Memory B cell (primary cell): ENCODE measurements at regions not wholly inside any gene's neighbourhood (a gene's known extent, or its start where the extent isn't known, plus 50 kb on each side); places are given as distances from the start of the nearest gene placed in this dataset.
"Not testable (repeated sequence)": the region's sequence is repeated elsewhere in the genome, so short reads cannot be mapped to it uniquely, and the experiment has no call there.

Source experiments
- ATAC-seq: fragments of 150-1000 bp; cut with Tn5 transposase; 2 replicates; pipeline ENCODE4 v1.10.0; 2021; ENCODE audit warnings: low read depth, mild to moderate bottlenecking, moderate library complexity
- DNase-seq, 2 donors: peaks; one replicate each; pipeline ENCODE4 v3.0.0; 2022; ENCODE audit warnings: low spot score in 2 of 2
- H3K27ac Mint-ChIP-seq: one replicate; pipeline ENCODE4 v1.8.0; 2022; ENCODE audit warnings: mild to moderate bottlenecking, moderate library complexity, mixed read lengths
- H3K27me3 Mint-ChIP-seq: one replicate; pipeline ENCODE4 v1.8.0; 2022; ENCODE audit warnings: mixed read lengths
- H3K36me3 Mint-ChIP-seq: one replicate; pipeline ENCODE4 v1.8.0; 2022; ENCODE audit warnings: mild to moderate bottlenecking, mixed read lengths
- H3K4me1 Mint-ChIP-seq: one replicate; pipeline ENCODE4 v1.8.0; 2022; ENCODE audit warnings: mixed read lengths
- H3K4me3 Mint-ChIP-seq: one replicate; pipeline ENCODE4 v1.8.0; 2022; ENCODE audit warnings: mild to moderate bottlenecking, moderate library complexity, mixed read lengths
- H3K9me3 Mint-ChIP-seq: one replicate; pipeline ENCODE4 v1.8.0; 2022; ENCODE audit warnings: mixed read lengths

DNA sequence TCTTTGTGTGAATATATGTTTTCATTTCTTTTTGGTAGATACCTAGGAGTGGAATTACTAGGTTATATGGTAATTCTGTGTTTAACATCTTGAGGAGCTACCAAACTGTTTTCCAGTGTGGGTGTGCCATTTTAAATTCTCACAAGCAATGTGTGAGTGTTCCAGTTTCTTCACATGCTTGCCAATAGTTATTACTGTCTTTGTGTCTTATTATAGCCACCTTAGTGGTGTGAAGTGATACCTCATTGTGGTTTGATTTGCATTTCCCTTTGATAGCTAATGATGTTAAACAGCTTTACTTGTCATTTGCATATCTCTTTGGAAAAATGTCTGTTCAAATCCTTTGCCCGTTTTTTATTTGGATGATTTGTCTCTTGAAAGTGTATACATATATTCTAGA, 513.0 kb downstream of the TMEM38B start:
- no peak overlapping the region for H3K4me3 Mint-ChIP-seq
- peaks cover 13% of the 10 kb centered on the region for H3K9me3 Mint-ChIP-seq
- no peaks in the 10 kb centered on the region for H3K27me3 Mint-ChIP-seq
- DNase-seq: no peak
- no peak overlapping the region for H3K27ac Mint-ChIP-seq
- ATAC-seq: no peak
- no peaks in the 10 kb centered on the region for H3K4me1 Mint-ChIP-seq
- no peaks in the 10 kb centered on the region for H3K36me3 Mint-ChIP-seq

DNA sequence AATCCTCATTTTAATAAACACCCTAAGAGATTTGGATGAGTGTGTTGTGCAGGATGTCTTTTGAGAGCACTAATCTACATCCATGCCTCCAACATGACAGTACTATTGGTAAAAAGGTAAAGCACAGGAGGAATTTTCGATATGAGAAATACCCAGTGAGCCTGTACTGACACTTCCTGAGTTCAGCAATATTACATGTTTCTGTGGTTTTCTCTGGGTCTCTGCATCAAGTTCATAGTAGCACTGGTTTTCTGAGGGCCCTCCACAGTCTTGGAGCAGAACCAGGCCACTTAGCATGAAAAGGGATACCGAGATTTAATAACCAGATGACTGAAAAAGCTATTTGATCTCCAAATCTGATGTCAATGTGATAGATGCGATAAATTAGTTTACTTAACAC, 524.1 kb downstream of the TMEM38B start:
- ATAC-seq: no peak
- H3K4me1 Mint-ChIP-seq: no peaks in the 10 kb centered on the region
- H3K27ac Mint-ChIP-seq: no peak overlapping the region
- H3K27me3 Mint-ChIP-seq: no peaks in the 10 kb centered on the region
- H3K36me3 Mint-ChIP-seq: no peaks in the 10 kb centered on the region
- DNase-seq: no peak
- peaks cover 1% of the 10 kb centered on the region for H3K9me3 Mint-ChIP-seq
- H3K4me3 Mint-ChIP-seq: no peak overlapping the region

DNA sequence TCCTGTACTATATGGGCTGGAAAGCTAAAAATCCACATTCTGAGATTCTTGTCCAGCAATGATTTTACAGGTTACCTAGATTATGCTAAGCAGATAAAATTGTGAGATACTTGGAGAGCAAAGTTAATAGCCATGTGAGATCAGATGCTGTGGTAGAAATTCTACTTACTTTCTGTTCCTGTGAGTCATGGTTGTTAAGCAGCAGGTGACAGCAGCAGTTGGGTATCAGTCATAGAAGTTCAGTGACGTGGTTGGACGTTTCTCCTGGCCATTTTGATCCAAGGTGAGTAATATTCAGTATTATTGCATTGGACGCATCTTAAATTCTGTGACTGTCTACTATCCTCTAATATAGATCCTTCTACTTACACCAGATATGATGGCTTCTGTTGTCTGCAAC, 524.5 kb downstream of the TMEM38B start:
- Mint-ChIP-seq H3K9me3 (peaks cover 1% of the 10 kb centered on the region), H3K27me3 (no peaks in the 10 kb centered on the region), H3K27ac (no peak overlapping the region), H3K4me3 (no peak overlapping the region), H3K36me3 (no peaks in the 10 kb centered on the region), H3K4me1 (no peaks in the 10 kb centered on the region)
- ATAC-seq (no peak), DNase-seq (no peak)

DNA sequence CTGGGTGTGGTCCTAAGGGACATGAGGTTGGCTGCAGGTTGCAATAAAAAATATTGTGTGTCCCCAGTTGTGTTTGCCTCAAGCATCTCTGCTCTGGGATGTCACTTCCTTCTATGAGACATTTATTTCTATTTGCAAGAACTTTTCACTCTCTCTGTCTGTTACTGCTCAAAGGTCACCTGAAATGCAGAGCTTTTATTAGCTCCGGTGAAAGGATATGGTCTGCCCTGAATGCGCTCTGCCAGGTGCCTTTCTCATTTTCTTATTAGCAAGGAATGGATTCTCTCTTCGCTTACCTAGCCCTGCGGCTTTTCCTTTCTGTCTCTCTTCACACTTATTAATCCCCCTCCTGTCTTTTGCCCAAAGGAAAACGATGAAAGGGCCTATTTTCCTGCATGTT, 526.1 kb downstream of the TMEM38B start:
- no peak for ATAC-seq
- H3K36me3 Mint-ChIP-seq: no peaks in the 10 kb centered on the region
- no peaks in the 10 kb centered on the region for H3K27me3 Mint-ChIP-seq
- H3K4me1 Mint-ChIP-seq: no peaks in the 10 kb centered on the region
- H3K4me3 Mint-ChIP-seq: no peak overlapping the region
- H3K27ac Mint-ChIP-seq: no peak overlapping the region
- H3K9me3 Mint-ChIP-seq: peaks cover 1% of the 10 kb centered on the region
- DNase-seq: no peak

DNA sequence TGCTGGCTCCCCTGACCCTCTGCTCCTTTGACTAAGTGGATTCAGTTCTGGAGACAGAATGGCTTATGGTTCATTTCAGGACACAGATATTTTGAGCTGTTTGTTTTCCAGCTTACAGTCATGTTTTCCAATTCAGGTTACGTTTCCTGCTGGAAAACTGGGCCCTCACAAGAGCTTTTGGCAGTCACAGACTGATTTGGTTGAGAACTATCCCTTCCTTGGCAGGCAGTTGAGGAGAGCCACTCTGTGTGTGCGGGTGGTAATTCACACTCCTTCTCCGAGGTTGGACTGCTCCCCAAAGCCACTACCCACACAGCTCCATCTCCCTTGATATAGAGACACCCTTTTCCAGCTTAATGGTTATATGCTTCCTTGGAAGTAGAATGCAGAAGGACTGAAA, 534.5 kb downstream of the TMEM38B start:
- no peak for ATAC-seq
- no peak overlapping the region for H3K4me3 Mint-ChIP-seq
- peaks cover 5% of the 10 kb centered on the region for H3K9me3 Mint-ChIP-seq
- H3K36me3 Mint-ChIP-seq: no peaks in the 10 kb centered on the region
- H3K4me1 Mint-ChIP-seq: peaks cover 3% of the 10 kb centered on the region
- H3K27me3 Mint-ChIP-seq: peaks cover 2% of the 10 kb centered on the region
- no peak for DNase-seq
- H3K27ac Mint-ChIP-seq: no peak overlapping the region

DNA sequence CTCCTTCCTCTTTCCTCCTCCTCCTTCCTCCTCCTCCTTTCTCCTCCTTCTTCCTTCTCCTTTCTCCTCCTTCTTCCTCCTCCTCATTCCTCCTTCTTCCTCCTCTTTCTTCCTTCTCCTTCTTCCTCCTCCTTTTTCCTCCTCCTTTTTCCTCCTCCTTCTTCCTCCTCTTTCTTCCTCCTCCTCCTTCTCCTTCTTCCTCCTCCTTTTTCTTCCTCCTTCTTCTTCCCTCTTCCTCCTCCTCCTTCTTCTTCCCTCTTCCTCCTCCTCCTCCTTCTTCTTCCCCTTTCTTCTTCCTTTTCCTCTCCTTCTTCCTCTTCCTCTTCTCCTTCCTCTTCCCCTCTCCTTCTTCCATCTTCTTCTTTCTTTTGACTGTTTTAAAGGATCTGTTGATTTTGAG, 538.8 kb downstream of the TMEM38B start:
- Mint-ChIP-seq H3K4me3 (no peak overlapping the region), H3K27me3 (peaks cover 2% of the 10 kb centered on the region), H3K27ac (no peak overlapping the region), H3K9me3 (peaks cover 5% of the 10 kb centered on the region), H3K4me1 (peaks cover 3% of the 10 kb centered on the region), H3K36me3 (no peaks in the 10 kb centered on the region)
- no peak for ATAC-seq
- DNase-seq: no peak

DNA sequence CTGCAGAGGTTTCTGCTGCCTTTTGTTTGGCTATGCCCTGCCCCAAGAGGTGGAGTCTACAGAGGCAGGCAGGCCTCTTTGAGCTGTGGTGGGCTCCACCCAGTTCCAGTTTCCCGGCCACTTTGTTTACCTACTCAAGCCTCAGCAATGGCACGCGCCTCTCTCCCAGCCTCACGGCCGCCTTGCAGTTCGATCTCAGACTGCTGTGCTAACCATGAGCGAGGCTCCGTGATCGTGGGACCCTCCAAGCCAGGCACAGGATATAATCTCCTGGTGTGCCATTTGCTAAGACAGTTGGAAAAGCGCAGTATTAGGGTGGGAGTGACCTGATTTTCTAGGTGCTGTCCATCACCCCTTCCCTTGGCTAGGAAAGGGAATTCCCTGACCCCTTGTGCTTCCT, 566.6 kb downstream of the TMEM38B start:
- not testable (repeated sequence) for H3K36me3 Mint-ChIP-seq, DNase-seq, H3K27ac Mint-ChIP-seq, H3K4me1 Mint-ChIP-seq, H3K4me3 Mint-ChIP-seq, H3K27me3 Mint-ChIP-seq, ATAC-seq, H3K9me3 Mint-ChIP-seq

DNA sequence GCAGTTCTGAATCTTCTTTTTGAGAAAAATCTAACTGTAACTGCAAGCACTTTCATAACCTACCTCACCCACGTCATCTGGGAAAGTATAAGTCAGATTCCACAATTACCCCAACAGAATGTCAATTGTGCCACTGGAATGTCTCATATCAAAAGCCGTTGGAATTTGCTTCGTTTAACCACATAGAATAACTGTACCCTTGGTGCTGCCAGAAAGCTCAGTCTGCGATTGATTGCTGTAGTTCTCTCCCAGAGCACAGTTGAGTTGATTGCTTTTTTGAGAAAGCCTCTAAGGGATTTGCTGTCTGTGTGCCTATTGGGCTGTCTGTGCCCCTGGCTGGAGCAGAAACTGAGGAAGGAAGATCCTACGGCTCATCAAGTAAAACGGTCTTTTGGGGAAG, 583.6 kb downstream of the TMEM38B start:
- ATAC-seq (no peak), DNase-seq (no peak)
- H3K4me1 Mint-ChIP-seq: no peaks in the 10 kb centered on the region
- no peaks in the 10 kb centered on the region for H3K27me3 Mint-ChIP-seq
- no peak overlapping the region for H3K27ac Mint-ChIP-seq
- no peaks in the 10 kb centered on the region for H3K36me3 Mint-ChIP-seq
- H3K4me3 Mint-ChIP-seq: no peak overlapping the region
- peaks cover 4% of the 10 kb centered on the region for H3K9me3 Mint-ChIP-seq

DNA sequence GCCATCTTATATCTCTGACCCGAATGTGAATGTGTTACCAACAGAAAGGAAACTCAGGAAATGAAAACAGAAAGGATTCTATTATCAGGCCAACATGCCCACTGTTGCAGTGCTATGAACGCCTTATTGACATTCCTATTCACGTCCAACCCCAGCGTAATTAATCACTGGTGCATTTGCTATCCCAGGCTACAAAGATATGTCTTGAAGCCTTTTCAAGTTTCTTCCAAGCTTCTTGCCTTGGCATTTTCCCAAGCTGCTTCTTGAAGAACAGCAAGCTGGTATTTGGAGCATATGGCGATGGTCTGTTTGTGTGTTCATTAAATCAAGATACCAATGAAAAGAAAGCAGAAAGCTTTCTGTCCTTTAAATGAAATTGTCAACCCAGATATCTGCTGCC, 579.2 kb upstream of the ZNF462 start:
- H3K4me3 Mint-ChIP-seq: no peak overlapping the region
- H3K4me1 Mint-ChIP-seq: no peaks in the 10 kb centered on the region
- DNase-seq (no peak), ATAC-seq (no peak)
- H3K9me3 Mint-ChIP-seq: peaks cover 6% of the 10 kb centered on the region
- no peaks in the 10 kb centered on the region for H3K36me3 Mint-ChIP-seq
- H3K27ac Mint-ChIP-seq: no peak overlapping the region
- H3K27me3 Mint-ChIP-seq: no peaks in the 10 kb centered on the region

DNA sequence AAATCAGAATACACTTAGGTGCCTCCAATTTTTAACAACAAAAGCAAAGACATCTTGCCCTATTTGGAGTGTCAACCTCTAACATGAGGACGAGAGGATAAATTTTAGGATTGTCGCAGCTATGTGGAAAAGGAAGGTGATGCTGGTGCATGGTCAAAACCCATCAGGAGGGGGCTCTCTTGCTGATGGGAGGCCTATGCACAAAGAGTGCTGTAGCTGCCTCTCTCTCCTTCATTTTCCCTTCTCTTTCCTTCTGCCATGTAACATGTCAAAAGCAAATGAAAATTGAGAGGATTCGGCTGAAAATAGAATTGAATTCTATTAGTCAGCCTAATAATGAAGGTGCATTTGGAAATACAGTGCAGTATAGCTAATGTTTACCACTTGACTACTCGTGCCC, 578.7 kb upstream of the ZNF462 start:
- no peaks in the 10 kb centered on the region for H3K27me3 Mint-ChIP-seq
- peaks cover 9% of the 10 kb centered on the region for H3K9me3 Mint-ChIP-seq
- H3K4me3 Mint-ChIP-seq: no peak overlapping the region
- no peaks in the 10 kb centered on the region for H3K36me3 Mint-ChIP-seq
- no peaks in the 10 kb centered on the region for H3K4me1 Mint-ChIP-seq
- ATAC-seq (no peak), DNase-seq (no peak)
- H3K27ac Mint-ChIP-seq: no peak overlapping the region

DNA sequence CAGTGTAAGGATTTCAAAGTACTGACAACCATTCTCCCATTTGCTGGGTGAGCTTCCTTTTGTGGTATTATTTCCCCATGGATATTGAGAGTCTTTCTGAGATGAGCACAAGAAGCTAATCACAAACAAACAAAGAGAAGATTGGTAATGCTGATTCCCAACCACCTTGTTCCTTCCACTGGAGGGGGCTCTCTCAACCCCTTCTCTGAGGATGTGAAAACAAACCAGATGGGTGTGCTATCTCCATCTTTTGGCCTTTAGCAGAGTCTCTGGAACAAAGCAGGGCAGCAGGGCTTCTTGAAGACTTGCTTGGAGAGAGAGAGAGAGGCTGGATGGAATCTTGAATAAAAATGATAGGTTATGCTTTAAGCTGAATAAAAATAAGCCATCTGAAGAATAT, 576.7 kb upstream of the ZNF462 start:
- Mint-ChIP-seq H3K27me3 (no peaks in the 10 kb centered on the region), H3K9me3 (peaks cover 6% of the 10 kb centered on the region), H3K27ac (no peak overlapping the region), H3K36me3 (no peaks in the 10 kb centered on the region), H3K4me1 (no peaks in the 10 kb centered on the region), H3K4me3 (no peak overlapping the region)
- ATAC-seq (no peak), DNase-seq (no peak)

DNA sequence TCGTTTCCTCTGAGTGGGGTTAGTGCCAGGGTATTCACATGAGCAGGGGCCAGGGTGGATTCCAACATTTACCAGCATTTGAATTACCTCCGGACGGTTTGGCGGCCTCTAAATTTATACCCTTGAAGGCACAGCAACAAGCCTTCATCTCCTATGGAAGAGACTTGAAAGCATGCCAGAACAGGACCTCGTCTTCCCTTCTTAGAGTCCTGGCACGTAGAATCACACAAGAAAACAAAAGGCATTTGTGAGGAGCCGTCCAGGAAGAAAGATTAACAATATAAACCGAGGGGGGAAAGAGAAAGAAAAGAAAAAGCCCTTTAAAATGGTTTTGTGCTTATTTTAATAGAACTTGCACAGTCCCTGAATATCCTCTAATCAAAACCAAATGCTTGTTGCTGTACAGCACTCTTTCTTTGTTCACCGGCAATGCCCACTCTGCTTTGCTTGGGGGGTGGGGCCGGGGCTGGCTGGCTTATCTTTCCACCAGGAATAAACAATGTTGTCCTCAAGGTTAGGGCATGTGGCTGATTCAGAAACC, 575.8 kb upstream of the ZNF462 start:
- no peak overlapping the region for H3K27ac Mint-ChIP-seq
- peaks cover 5% of the 10 kb centered on the region for H3K9me3 Mint-ChIP-seq
- H3K36me3 Mint-ChIP-seq: no peaks in the 10 kb centered on the region
- H3K27me3 Mint-ChIP-seq: no peaks in the 10 kb centered on the region
- H3K4me1 Mint-ChIP-seq: no peaks in the 10 kb centered on the region
- DNase-seq: no peak
- H3K4me3 Mint-ChIP-seq: no peak overlapping the region
- no peak for ATAC-seq

DNA sequence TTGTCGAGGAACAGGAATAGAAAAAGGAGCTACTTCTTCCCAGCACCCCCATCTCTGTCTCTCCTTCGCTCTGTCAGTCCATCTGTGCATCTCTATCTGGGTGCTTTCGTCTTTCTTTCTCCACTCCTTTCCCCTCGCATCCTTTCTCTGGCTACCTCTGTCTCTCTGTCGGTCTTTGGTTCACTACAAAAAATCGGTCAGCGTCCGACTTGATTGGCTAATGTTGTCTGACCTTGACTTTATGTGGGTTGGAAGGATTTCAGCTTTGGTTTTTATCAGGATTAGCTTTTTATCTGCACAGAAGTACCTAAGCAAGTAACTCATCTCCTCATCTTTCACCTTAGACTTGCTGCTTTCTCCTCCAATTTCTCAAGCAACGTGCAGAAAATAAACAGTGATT, 575.2 kb upstream of the ZNF462 start:
- no peak overlapping the region for H3K27ac Mint-ChIP-seq
- ATAC-seq: no peak
- DNase-seq: no peak
- no peaks in the 10 kb centered on the region for H3K27me3 Mint-ChIP-seq
- no peaks in the 10 kb centered on the region for H3K4me1 Mint-ChIP-seq
- no peaks in the 10 kb centered on the region for H3K36me3 Mint-ChIP-seq
- peaks cover 5% of the 10 kb centered on the region for H3K9me3 Mint-ChIP-seq
- H3K4me3 Mint-ChIP-seq: no peak overlapping the region

DNA sequence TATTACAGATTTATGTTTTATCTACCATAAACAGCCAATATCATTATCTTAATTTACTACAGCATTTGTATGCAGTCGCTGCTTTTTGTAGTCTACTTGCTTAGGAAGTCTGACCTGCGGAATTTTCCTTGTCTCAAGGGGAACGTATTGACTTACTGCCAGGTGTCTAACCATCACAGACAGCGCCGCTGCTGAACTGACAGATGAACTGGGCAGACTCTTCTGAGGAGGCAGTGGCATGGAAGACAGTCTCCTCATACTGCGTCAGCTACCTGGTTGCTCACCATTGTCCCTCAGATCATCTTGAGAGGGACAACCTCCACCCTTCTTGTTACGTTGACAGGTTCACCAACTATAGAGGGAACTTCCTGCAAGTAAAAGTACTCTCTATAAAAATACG, 574.3 kb upstream of the ZNF462 start:
- Mint-ChIP-seq H3K4me1 (no peaks in the 10 kb centered on the region), H3K27me3 (no peaks in the 10 kb centered on the region), H3K4me3 (no peak overlapping the region), H3K9me3 (peaks cover 5% of the 10 kb centered on the region), H3K36me3 (no peaks in the 10 kb centered on the region), H3K27ac (no peak overlapping the region)
- ATAC-seq (no peak), DNase-seq (no peak)

DNA sequence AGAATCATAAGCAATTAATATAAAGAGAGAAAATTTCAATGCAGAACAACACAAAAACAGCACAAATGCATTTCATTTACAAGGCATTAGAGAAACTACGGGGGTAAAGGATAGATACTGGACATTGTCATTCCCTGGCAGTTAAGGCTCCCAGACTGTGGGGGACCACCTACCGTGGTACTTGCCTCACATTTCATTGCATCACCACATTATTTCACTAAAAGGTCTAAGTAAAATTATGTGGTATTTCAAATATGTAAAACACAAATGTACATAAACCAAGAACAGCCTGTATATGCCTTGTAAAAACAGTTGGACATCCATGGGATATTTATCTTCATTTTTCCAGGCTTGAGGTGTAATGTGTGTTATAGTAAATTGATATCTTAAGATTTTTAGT, 571.2 kb upstream of the ZNF462 start:
- Mint-ChIP-seq H3K27me3 (no peaks in the 10 kb centered on the region), H3K36me3 (no peaks in the 10 kb centered on the region), H3K9me3 (peaks cover 5% of the 10 kb centered on the region), H3K4me3 (no peak overlapping the region), H3K4me1 (no peaks in the 10 kb centered on the region), H3K27ac (no peak overlapping the region)
- DNase-seq: no peak
- ATAC-seq: no peak

DNA sequence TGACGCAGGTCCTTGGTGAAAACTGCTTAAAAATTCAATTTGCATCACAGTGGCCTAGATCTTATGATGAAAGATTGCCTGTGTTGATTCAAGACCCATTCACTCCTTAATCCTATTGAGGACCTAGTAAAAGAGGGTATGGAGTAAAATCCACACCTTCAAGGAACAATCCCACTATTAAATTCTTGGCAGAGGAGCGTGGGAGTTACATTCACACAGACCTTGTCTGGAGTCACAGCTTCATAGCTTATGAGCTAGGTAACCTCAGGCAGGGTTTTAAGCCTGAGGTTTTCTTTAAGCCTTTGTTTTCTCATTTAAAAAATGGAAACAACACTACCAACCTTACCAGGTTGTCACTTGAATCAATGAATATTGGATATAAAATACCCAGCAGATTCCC, 566.5 kb upstream of the ZNF462 start:
- no peaks in the 10 kb centered on the region for H3K36me3 Mint-ChIP-seq
- peaks cover 2% of the 10 kb centered on the region for H3K9me3 Mint-ChIP-seq
- ATAC-seq: no peak
- no peak for DNase-seq
- no peaks in the 10 kb centered on the region for H3K27me3 Mint-ChIP-seq
- H3K4me3 Mint-ChIP-seq: no peak overlapping the region
- no peak overlapping the region for H3K27ac Mint-ChIP-seq
- no peaks in the 10 kb centered on the region for H3K4me1 Mint-ChIP-seq
